Omental fat pad (tissue), 3 donors: ENCODE measurements at regions not wholly inside any gene's neighbourhood (a gene's known extent, or its start where the extent isn't known, plus 50 kb on each side); places are given as distances from the start of the nearest gene placed in this dataset.

Experiments used
- ATAC-seq: fragments of 150-250 bp; one replicate; pipeline ENCODE4 v1.9.1; 2016; ENCODE audit warnings: mild to moderate bottlenecking, moderate library complexity; ENCODE audit not compliant: low FRiP score
- DNase-seq: peaks from one replicate; pipeline ENCODE4 v3.0.0-alpha.2; 2019; ENCODE audit warnings: low spot score
- CTCF ChIP-seq, 3 donors: fragments of 450-650 bp; IDR thresholded peaks; one replicate each; pipeline ENCODE4 v1.5.1; 2016 to 2017; ENCODE audit warnings: antibody characterized with exemption in 3 of 3, mild to moderate bottlenecking in 3 of 3, moderate library complexity in 2 of 3

GRCh38 chr2:234869164-234869563, 82.7 kb upstream of the SH3BP4 start:
- DNase-seq = no peak
- TF ChIP-seq CTCF (IDR thresholded peaks at IDR 0.05) = no peak
- no peak for ATAC-seq

DNA sequence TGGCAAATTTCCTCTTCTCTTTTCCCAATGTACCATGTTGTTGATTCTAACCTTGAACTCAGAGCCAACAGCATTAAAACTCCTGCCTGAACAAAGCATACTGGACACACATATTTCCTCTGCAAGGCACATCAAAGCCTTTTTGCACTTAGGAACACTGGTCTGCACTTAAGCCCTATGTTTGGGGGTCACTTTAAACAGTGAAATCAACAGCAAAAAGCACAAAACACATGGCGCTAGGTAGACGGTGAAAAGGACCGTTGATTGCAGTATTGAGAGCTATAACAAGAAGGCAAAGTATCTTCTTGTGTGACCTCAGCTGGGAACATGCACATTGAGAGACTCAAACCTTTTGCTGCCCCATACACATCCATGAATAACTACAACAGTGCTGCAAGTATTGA, 83.9 kb upstream of the SH3BP4 start:
- no peak for TF ChIP-seq CTCF (IDR thresholded peaks at IDR 0.05)
- no peak for ATAC-seq
- DNase-seq = no peak

DNA sequence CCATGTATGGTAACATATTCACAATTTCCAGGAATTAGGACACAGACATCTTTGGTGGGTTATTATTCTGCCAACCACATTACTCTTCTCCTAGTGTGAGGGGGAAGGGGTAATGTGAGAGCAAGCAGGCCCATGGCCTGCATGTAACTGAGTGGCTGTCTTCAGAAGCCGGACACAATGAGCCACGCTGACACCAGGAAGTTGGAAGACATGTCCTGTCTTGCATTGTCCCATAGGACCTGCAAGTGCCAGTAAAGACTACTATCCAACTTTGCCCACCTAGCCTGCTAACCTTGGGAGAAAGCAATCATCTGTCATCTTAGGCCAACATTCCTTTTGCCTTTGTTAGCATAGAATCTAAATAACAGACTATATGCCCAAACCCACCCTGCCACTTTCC, 86.2 kb upstream of the SH3BP4 start:
- no peak for TF ChIP-seq CTCF (IDR thresholded peaks at IDR 0.05)
- no peak for DNase-seq
- ATAC-seq = no peak

DNA sequence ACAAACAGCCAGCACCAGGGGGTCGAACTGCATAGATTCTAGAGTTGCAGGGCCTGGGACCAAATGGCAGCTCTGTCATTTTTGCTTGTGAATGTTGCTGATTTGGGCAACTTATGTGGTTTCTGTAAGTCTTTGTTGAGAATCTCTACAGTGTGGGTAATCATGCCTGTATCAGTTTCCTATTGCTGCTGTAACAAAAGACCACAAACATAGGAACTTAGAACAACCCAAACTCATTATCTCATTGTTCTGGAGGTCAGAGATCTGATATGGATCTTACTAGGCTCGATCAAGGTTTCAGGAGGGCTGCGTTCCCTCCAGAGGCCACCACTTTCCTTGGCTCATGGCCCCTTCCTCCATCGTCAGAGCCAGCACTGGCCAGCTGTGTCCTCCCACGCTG, 86.8 kb upstream of the SH3BP4 start:
- no peak for ATAC-seq
- TF ChIP-seq CTCF (IDR thresholded peaks at IDR 0.05) = no peak
- no peak for DNase-seq

- TF ChIP-seq CTCF (IDR thresholded peaks at IDR 0.05) = no peak
- no peak for DNase-seq
- ATAC-seq = no peak
Measured at GRCh38 chr2:234864506-234864905, 87.3 kb upstream of the SH3BP4 start.

GRCh38 chr2:234863043-234863934, 88.5 kb upstream of the SH3BP4 start:
- peak; percentile 73 for ATAC-seq
- DNase-seq = peak; percentile 34
- TF ChIP-seq CTCF (IDR thresholded peaks at IDR 0.05) = no peak
